Coronary artery (tissue), 2 donors: ENCODE measurements at regions not wholly inside any gene's neighbourhood (a gene's known extent, or its start where the extent isn't known, plus 50 kb on each side); places are given as distances from the start of the nearest gene placed in this dataset.
A peak's percentile ranks its signal among the peaks of the same experiment; 100 is the strongest.
"Not testable (repeated sequence)": the region's sequence is repeated elsewhere in the genome, so short reads cannot be mapped to it uniquely, and the experiment has no call there.

ENCODE experiments used
- DNase-seq: peaks from one replicate; pipeline ENCODE4 v3.0.0-alpha.2; 2017; ENCODE audit warnings: low spot score
- H3K27ac ChIP-seq, 2 donors: fragments of 200-600 bp; sonication (generic); one replicate each; pipeline ENCODE4 v1.5.1; 2016 to 2019
- H3K4me3 ChIP-seq: fragments of 200-600 bp; sonication (generic); 2 replicates; pipeline ENCODE4 v1.5.1; 2016; ENCODE audit warnings: mild to moderate bottlenecking, moderate library complexity
- TF ChIP-seq, protein P1 (sequence below): fragments of 200-600 bp; sonication (generic); IDR thresholded peaks from one replicate; pipeline ENCODE4 v1.5.1; 2019; ENCODE audit warnings: antibody characterized with exemption

DNA sequence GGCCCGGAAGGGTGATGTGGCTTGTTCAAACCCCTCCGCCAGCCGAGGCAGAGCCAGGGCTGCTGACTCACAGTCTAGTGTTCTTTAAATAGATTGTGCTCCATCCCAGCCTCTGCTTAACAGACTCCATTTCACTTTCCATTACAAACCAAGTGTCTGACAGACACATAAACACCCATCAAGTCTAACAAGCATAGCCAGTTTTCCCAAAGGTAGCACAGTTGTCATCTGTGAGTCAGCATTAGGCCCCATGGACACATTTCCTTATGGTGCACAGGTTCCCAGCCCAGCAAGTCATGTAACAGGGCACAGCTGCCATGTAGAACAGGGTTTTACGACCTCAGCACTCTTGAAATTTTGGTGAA, 109.9 kb upstream of the RAP2B start:
- TF ChIP-seq, protein P1, sequence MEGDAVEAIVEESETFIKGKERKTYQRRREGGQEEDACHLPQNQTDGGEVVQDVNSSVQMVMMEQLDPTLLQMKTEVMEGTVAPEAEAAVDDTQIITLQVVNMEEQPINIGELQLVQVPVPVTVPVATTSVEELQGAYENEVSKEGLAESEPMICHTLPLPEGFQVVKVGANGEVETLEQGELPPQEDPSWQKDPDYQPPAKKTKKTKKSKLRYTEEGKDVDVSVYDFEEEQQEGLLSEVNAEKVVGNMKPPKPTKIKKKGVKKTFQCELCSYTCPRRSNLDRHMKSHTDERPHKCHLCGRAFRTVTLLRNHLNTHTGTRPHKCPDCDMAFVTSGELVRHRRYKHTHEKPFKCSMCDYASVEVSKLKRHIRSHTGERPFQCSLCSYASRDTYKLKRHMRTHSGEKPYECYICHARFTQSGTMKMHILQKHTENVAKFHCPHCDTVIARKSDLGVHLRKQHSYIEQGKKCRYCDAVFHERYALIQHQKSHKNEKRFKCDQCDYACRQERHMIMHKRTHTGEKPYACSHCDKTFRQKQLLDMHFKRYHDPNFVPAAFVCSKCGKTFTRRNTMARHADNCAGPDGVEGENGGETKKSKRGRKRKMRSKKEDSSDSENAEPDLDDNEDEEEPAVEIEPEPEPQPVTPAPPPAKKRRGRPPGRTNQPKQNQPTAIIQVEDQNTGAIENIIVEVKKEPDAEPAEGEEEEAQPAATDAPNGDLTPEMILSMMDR, result no peak
- no peak for DNase-seq
- Histone ChIP-seq H3K4me3 (no peak overlapping the region), H3K27ac (peak overlapping the region; percentile 64 to 79)

DNA sequence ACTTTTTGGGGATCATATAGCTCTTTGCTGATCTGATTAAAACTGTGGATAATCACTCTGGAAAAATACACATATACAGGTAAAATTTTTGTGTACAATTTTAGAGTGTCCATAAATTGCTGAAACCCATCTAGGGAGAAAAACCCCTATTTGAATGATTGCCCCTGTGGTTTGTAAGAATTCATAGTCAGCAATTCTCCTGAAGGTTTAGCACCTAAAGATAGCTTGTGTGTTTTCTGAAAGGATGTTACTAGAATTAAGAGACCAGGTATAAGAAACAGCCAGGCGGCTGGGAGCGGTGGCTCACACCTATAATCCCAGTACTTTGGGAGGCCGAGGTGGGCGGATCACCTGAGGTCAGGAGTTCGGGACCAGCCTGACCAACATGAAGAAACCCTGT, 106.8 kb upstream of the RAP2B start:
- TF ChIP-seq, protein P1, result no peak
- DNase-seq, result no peak
- no peak overlapping the region for H3K4me3 ChIP-seq

DNA sequence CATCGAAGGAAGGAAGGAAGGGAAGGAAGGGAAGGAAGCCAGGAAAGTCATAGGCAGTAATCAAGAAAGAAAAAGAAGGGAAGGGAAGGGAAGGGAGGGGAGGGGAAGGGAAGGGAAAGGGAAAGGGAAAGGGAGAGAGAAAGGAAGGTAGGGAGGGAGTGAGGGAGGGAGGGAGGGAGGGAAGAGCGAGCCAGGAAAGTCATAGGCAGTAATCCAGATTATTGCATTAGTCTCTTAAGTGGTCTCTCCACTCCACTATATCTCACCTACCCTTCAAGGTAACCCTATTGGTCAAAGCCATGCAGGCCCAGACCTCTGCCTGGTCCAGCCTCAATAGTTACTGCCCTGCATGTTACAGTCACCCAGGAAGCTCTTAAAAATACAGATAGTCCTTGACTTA, 106.2 kb upstream of the RAP2B start:
- DNase-seq, result no peak
- no peak overlapping the region for H3K27ac ChIP-seq
- H3K4me3 ChIP-seq, result no peak overlapping the region
- TF ChIP-seq, protein P1, result no peak

More for the DNA sequence above, 106.8 kb upstream of the RAP2B start:
- no peak overlapping the region for H3K27ac ChIP-seq

DNA sequence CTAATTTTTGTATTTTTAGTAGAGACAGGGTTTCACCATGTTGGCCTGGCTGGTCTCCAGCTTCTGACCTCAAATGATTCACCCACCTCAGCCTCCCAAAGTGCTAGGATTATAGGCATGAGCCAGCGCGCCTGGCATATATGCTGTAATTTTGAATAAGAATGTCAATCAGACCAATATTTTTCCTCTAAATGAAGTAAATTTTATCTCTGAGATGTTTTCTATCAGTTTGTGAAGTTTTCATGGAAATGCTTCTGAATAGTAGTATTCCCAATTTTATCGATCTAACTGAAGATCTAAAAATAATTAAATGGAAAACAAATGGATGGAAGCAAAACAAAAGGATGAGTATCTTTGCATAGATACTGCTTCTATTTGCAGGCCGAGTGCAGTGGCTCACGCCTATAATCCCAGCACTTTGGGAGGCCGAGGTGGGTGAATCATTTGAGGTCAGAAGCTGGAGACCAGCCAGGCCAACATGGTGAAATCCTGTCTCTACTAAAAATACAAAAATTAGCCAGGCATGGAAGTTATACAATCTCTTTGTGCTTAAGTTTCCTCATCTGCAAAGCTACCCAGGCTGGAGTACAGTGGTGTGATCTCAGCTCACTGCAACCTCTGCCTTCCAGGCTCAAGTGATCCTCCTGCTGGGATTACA, 103.9 kb upstream of the RAP2B start:
- H3K4me3 ChIP-seq, DNase-seq, H3K27ac ChIP-seq: not testable (repeated sequence)

DNA sequence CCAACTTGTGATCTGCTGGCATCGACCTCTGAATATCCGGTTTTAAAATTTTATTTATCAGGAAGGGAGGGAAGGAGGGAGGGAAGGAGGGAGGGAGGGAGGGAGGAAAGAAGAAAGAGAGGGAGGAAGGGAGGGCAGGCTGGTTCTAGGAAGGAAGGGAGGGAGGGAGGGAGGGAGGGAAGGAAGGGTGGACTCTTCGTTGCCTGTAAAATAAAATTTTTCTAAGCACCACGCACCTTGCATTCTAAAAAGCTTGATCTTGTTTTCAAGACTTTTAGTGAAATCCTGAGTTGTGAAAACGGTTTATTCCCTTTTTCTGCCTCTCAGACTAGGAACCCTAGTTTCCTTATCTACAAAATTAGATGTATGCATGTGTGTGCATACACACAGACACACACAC, 101.7 kb upstream of the RAP2B start:
- Histone ChIP-seq H3K4me3 (no peak overlapping the region), H3K27ac (no peak overlapping the region)
- TF ChIP-seq, protein P1, result no peak
- DNase-seq, result no peak

DNA sequence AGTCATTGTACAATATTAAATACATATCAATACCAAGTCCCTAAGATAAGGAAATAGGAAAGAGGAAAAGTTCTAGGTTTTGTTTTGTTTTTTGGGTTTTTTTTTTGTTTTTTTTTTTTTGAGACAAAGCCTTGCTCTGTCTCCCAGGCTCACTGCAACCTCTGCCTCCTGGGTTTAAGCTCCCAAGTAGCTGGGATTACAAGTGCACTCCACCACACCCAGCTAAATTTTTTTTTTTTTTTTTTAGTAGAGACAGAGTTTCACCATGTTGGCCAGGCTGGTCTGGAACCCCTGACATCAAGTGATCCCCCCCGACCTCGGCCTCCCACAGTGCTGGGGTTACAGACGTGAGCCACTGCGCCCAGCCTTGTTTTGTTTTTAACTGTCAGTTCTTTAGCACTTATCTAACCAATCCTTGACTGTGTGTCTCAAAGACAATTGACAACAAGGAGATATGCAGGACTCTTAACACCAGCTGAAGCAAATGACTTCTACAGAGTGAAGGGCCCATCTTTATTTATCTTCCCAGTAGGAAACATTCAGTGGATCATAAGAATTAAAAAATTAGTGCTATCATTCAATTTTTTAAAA, 100.0 kb upstream of the RAP2B start:
- DNase-seq, result no peak
- Histone ChIP-seq H3K4me3 (no peak overlapping the region), H3K27ac (no peak overlapping the region)
- TF ChIP-seq, protein P1, result no peak

DNA sequence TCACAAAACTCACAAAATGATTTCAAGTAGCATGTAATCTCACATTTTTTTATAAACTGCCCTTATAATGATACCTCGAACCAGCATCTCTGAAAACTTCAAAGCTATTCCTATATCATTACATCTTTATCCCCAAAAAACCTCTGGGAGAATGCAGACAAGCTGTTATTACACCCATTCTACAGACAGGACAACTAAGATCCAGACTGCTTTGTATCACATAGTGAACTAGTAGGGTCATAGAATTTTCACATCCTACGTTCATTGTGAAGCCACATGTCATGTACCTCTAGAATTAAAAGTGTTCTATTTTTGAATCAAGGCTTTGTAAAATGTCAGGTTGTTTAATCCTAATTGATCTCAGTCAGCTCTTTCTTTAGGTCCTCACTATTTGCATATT, 98.7 kb upstream of the RAP2B start:
- H3K27ac ChIP-seq, result no peak overlapping the region
- no peak overlapping the region for H3K4me3 ChIP-seq
- no peak for DNase-seq
- TF ChIP-seq, protein P1, result no peak
